A549 (cell line): ENCODE measurements at regions not wholly inside any gene's neighbourhood (a gene's known extent, or its start where the extent isn't known, plus 50 kb on each side); places are given as distances from the start of the nearest gene placed in this dataset.

Experiments used
- ATAC-seq, 2 experiments: fragments of 200-7000 bp in 1 of 2; fragments of >200 bp in 1 of 2; cut with Nextera tagmentation in 1 of 2; cut with Tn5 transposase in 1 of 2; 3 replicates each; pipeline versions ENCODE4 v1.8.0 to v1.9.1; 2018 to 2020; ENCODE audit warnings: mild to moderate bottlenecking in 1 of 2, moderate library complexity in 1 of 2
- CTCF ChIA-PET: fragments of 300-600 bp; sonication (Branson Sonifier 250); formaldehyde crosslinking; extraction: SDS; loops from one replicate; lab custom pipeline; 2021; ENCODE audit warnings: antibody characterized with exemption, inconsistent platforms; lab: Yijun Ruan, JAX
- POLR2A ChIA-PET: fragments of 350-600 bp; formaldehyde crosslinking; extraction: SDS; loops from one replicate; lab custom pipeline; 2021; ENCODE audit warnings: antibody characterized with exemption, inconsistent platforms; lab: Yijun Ruan, JAX
- DNase-seq, 2 experiments: peaks; one replicate each; pipeline versions ENCODE4 v3.0.0 to v3.0.0-alpha.2; 2011 to 2016; ENCODE audit warnings: low read depth in 1 of 2, low spot score in 1 of 2
- FAIRE-seq: peaks from 2 replicates; lab custom pipeline; 2011; peaks lifted over from hg19 to GRCh38; lab: Jason Lieb, UNC
- H3K27ac ChIP-seq, 2 experiments: fragments of >200 bp; sonication (Bioruptor Twin); formaldehyde crosslinking; 3 replicates each; pipeline ENCODE4 v1.5.1; 2016 to 2017
- H3K4me1 ChIP-seq: fragments of >200 bp; sonication (Bioruptor Twin); formaldehyde crosslinking; 3 replicates; pipeline ENCODE4 v1.6.1; 2016
- H3K4me2 ChIP-seq: fragments of >200 bp; sonication (Bioruptor Twin); formaldehyde crosslinking; 3 replicates; pipeline ENCODE4 v1.6.1; 2016
- H3K4me3 ChIP-seq: fragments of >200 bp; sonication (Bioruptor Twin); formaldehyde crosslinking; 3 replicates; pipeline ENCODE4 v1.5.1; 2016
- H3K9me3 ChIP-seq: fragments of >200 bp; sonication (Bioruptor Twin); formaldehyde crosslinking; 3 replicates; pipeline ENCODE4 v1.6.1; 2016
- CHD4 ChIP-seq: fragments of 200-600 bp; sonication (generic); IDR thresholded peaks from 2 replicates; pipeline ENCODE4 v1.6.1; 2016; ENCODE audit warnings: antibody characterized with exemption, mild to moderate bottlenecking, borderline replicate concordance
- EHF ChIP-seq: fragments of 250-450 bp; sonication (Bioruptor Pico); IDR thresholded peaks from 2 replicates; pipeline ENCODE4 v1.5.0; 2020; ENCODE audit warnings: mild to moderate bottlenecking
- FOSB ChIP-seq: fragments of 250-450 bp; sonication (Bioruptor Pico); IDR thresholded peaks from 2 replicates; pipeline ENCODE4 v1.5.0; 2020; ENCODE audit warnings: mild to moderate bottlenecking, moderate library complexity
- FOSL2 ChIP-seq, 2 experiments: fragments of 450-650 bp in 1 of 2; fragments of >200 bp in 1 of 2; sonication (Bioruptor Twin) in 1 of 2; formaldehyde crosslinking; IDR thresholded peaks; 2 replicates each; pipeline versions ENCODE4 v1.5.0 to v1.6.1; 2016 to 2020; ENCODE audit warnings: mild to moderate bottlenecking in 1 of 2, moderate library complexity in 1 of 2
- GATA3 ChIP-seq: IDR thresholded peaks from 2 replicates; pipeline ENCODE4 v1.6.1; 2012; ENCODE audit warnings: borderline replicate concordance
- JUN ChIP-seq, 2 experiments: fragments of >200 bp; sonication (Bioruptor Twin); formaldehyde crosslinking; IDR thresholded peaks; 2 replicates in 1 of 2; 3 replicates in 1 of 2; pipeline ENCODE4 v1.6.1; 2016 to 2017
- MAFK ChIP-seq: fragments of 450-650 bp; IDR thresholded peaks from 2 replicates; pipeline ENCODE4 v1.6.1; 2014; ENCODE audit not compliant: partially characterized antibody
- MAZ ChIP-seq: fragments of 150-350 bp; IDR thresholded peaks from 2 replicates; pipeline ENCODE4 v1.6.1; 2014; ENCODE audit warnings: antibody characterized with exemption, low read depth, low read length, borderline replicate concordance
- NPAS2 ChIP-seq: fragments of 250-450 bp; sonication (Bioruptor Pico); IDR thresholded peaks from 2 replicates; pipeline ENCODE4 v1.8.0; 2022; ENCODE audit warnings: mild to moderate bottlenecking, moderate library complexity, borderline replicate concordance
- POLR2A ChIP-seq: IDR thresholded peaks from 2 replicates; pipeline ENCODE4 v1.6.1; 2012; ENCODE audit warnings: mild to moderate bottlenecking, low read length
- POLR2AphosphoS2 ChIP-seq: conservative IDR thresholded peaks from 2 replicates; pipeline ENCODE4 v1.6.1; 2012; ENCODE audit warnings: low read length, improper control_type of control experiment, inconsistent platforms
- RAD21 ChIP-seq, 2 experiments: fragments of >200 bp in 1 of 2; sonication (Bioruptor Twin) in 1 of 2; formaldehyde crosslinking in 1 of 2; IDR thresholded peaks in 1 of 2; conservative IDR thresholded peaks in 1 of 2; 2 replicates in 1 of 2; 3 replicates in 1 of 2; pipeline ENCODE4 v1.6.1; 2012 to 2018; ENCODE audit warnings: inconsistent platforms in 1 of 2
- RFX5 ChIP-seq: fragments of 450-650 bp; IDR thresholded peaks from 2 replicates; pipeline ENCODE4 v1.7.1; 2014; ENCODE audit warnings: antibody characterized with exemption, mild to moderate bottlenecking, moderate library complexity
- RNF2 ChIP-seq: fragments of 200-600 bp; sonication (generic); IDR thresholded peaks from 2 replicates; pipeline ENCODE4 v1.6.1; 2016; ENCODE audit warnings: low read depth, mild to moderate bottlenecking, antibody characterized with exemption, moderate library complexity, borderline replicate concordance
- SREBF2 ChIP-seq: fragments of 450-650 bp; IDR thresholded peaks from 2 replicates; pipeline ENCODE4 v1.6.1; 2014; ENCODE audit warnings: mild to moderate bottlenecking, moderate library complexity
- TFCP2L1 ChIP-seq: fragments of 250-450 bp; sonication (Bioruptor Pico); IDR thresholded peaks from 2 replicates; pipeline ENCODE4 v1.5.0; 2021; ENCODE audit warnings: mild to moderate bottlenecking
- ZSCAN20 ChIP-seq: fragments of 250-450 bp; sonication (Bioruptor Pico); IDR thresholded peaks from 2 replicates; pipeline ENCODE4 v1.8.0; 2022; ENCODE audit warnings: mild to moderate bottlenecking, moderate library complexity
- WGBS: methylation state at CpG from one replicate; pipeline ENCODE4 v1.1.6; 2017; ENCODE audit errors: missing lambda C conversion rate; 5-methylcytosine and 5-hydroxymethylcytosine counted together
- TF ChIP-seq, protein P1 (sequence below): fragments of 250-450 bp; sonication (Bioruptor Pico); IDR thresholded peaks from 2 replicates; pipeline ENCODE4 v1.5.0; 2021; ENCODE audit warnings: mild to moderate bottlenecking, moderate library complexity, borderline replicate concordance
- TF ChIP-seq, protein P2 (sequence below): IDR thresholded peaks from 2 replicates; pipeline ENCODE4 v1.6.1; 2012
- TF ChIP-seq, protein P3 (sequence below): fragments of 200-600 bp; sonication (generic); IDR thresholded peaks from 2 replicates; pipeline ENCODE4 v1.6.1; 2016; ENCODE audit warnings: antibody characterized with exemption, mild to moderate bottlenecking, moderate library complexity
- TF ChIP-seq, protein P4 (sequence below): fragments of >200 bp; sonication (Bioruptor Twin); formaldehyde crosslinking; IDR thresholded peaks from 3 replicates; pipeline ENCODE4 v1.5.1; 2016

DNA sequence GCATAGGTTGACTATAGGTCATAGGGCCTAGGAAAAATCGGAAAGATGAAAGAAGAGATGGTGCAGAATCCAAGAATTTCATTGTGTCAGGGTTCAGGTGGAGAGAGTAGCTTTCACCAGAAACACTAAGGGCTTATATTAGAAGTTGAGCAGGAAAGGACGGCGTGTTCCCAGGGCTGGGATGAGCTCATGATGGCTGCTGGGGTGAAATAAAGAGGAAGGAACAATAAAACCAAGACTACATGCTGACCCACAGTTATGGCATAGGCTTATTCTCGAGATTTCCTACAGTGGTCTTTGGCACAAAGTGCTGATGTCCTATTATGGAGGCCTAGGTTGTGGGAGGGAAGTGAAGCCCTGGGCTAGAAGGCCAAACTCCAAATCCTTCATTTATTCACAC lies 195.8 kb downstream of the PTEN start:
- ChIA-PET CTCF (interaction anchor here (0.6 to 1.6 kb wide), 4 partner anchors 11 to 331 kb away, joined by 3 read pairs; no protein-coding TSS in a partner anchor), POLR2A (no interaction called here)
- peaks cover 10% of the 10 kb centered on the region; the same call in 2 of the 3 replicates for H3K4me1 ChIP-seq
- WGBS: 51% methylated on average over 4 of the region's 4 CpGs
- ATAC-seq: no peak
- H3K4me3 ChIP-seq: no peak overlapping the region
- H3K4me2 ChIP-seq: no peak overlapping the region
- no peak for FAIRE-seq
- no peak for DNase-seq
- no peaks in the 10 kb centered on the region for H3K9me3 ChIP-seq
- TF ChIP-seq, protein P1, sequence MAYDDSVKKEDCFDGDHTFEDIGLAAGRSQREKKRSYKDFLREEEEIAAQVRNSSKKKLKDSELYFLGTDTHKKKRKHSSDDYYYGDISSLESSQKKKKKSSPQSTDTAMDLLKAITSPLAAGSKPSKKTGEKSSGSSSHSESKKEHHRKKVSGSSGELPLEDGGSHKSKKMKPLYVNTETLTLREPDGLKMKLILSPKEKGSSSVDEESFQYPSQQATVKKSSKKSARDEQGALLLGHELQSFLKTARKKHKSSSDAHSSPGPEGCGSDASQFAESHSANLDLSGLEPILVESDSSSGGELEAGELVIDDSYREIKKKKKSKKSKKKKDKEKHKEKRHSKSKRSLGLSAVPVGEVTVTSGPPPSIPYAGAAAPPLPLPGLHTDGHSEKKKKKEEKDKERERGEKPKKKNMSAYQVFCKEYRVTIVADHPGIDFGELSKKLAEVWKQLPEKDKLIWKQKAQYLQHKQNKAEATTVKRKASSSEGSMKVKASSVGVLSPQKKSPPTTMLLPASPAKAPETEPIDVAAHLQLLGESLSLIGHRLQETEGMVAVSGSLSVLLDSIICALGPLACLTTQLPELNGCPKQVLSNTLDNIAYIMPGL (CRISPR knock-in tag): no peak
- TF ChIP-seq RAD21 (conservative IDR thresholded peaks at IDR 0.05 in 1 of 2, IDR thresholded peaks at IDR 0.05 in 1 of 2): no peak
- no peak for TF ChIP-seq CHD4
- TF ChIP-seq RNF2: no peak
- TF ChIP-seq FOSB (CRISPR knock-in tag): no peak
- H3K27ac ChIP-seq: no peak overlapping the region

DNA sequence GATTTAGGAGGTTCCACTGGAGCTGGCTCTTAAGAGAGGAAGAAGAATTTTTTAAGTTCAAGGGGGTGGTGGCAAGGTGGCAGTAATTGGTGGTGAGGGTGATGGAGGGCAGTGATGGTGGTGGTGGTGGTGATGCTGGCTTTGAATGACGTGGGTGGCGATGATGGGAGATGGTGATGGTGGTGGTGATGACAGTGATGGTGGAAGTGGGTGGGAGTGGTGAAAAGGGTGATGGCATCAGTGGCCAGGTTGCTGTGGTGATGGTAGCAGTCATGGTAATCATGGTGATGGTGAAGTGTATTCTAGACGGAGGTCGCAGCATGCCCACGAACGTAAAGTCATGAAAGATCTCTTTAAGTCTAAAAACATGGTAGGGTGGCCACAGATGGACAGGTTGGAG lies 197.3 kb downstream of the PTEN start:
- no peak for DNase-seq
- no peak for FAIRE-seq
- TF ChIP-seq GATA3 (no peak), POLR2A (no peak), ZSCAN20 (CRISPR knock-in tag) (no peak)
- Histone ChIP-seq H3K4me3 (no peak overlapping the region), H3K9me3 (no peaks in the 10 kb centered on the region), H3K27ac (no peak overlapping the region), H3K4me2 (no peak overlapping the region), H3K4me1 (peaks cover 10% of the 10 kb centered on the region; the same call in 2 of the 3 replicates)
- whole genome bisulfite sequencing: 93% methylated on average over 6 of the region's 6 CpGs
- ChIA-PET CTCF (no interaction called here), POLR2A (no interaction called here)
- ATAC-seq: no peak

DNA sequence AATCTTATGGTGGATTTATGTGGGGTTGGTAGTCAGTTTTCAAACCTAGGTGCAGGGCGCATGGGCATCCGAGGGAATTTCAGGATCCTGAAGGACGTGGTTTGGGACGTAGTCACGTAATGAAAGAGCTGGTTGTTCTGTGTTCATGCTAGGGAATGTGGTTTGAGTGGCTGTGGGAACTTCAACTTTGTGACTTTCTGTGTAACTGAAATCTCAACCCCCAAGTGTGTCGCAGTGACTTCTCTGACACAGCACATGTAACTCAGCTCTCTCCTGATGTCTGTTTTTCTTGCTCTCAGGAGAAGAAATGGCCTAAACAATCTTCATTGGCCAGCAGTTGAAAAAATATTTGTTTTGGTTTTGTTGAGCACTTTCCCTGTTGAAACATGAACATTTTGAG lies 199.0 kb downstream of the PTEN start:
- CTCF ChIA-PET: interaction anchor here (1.4 to 1.5 kb wide), 2 partner anchors 8 to 59 kb away, joined by 3 read pairs; no protein-coding TSS in a partner anchor
- DNase-seq (no peak), FAIRE-seq (no peak), ATAC-seq (no peak)
- Histone ChIP-seq H3K27ac (peak overlapping the region in 1 of 2 experiments; percentile 30; a peak in 3 of 6 replicates), H3K9me3 (no peaks in the 10 kb centered on the region), H3K4me1 (peaks cover 10% of the 10 kb centered on the region; the same call in 2 of the 3 replicates), H3K4me3 (no peak overlapping the region), H3K4me2 (peak overlapping the region; percentile 25)
- POLR2A ChIA-PET: no interaction called here
- 78% methylated on average over 6 of the region's 6 CpGs for WGBS
- TF ChIP-seq, protein P2, sequence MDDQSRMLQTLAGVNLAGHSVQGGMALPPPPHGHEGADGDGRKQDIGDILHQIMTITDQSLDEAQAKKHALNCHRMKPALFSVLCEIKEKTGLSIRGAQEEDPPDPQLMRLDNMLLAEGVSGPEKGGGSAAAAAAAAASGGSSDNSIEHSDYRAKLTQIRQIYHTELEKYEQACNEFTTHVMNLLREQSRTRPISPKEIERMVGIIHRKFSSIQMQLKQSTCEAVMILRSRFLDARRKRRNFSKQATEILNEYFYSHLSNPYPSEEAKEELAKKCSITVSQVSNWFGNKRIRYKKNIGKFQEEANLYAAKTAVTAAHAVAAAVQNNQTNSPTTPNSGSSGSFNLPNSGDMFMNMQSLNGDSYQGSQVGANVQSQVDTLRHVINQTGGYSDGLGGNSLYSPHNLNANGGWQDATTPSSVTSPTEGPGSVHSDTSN: no peak
- TF ChIP-seq RFX5 (no peak), NPAS2 (CRISPR knock-in tag) (no peak), SREBF2 (no peak), MAFK (no peak), FOSL2 (IDR thresholded peaks at IDR 0.05) (no peak), FOSL2 (CRISPR knock-in tag; IDR thresholded peaks at IDR 0.05) (no peak), POLR2AphosphoS2 (no peak), MAZ (no peak), EHF (CRISPR knock-in tag) (no peak), JUN (IDR thresholded peaks at IDR 0.05) (no peak), TFCP2L1 (CRISPR knock-in tag) (no peak)
- TF ChIP-seq, protein P3, sequence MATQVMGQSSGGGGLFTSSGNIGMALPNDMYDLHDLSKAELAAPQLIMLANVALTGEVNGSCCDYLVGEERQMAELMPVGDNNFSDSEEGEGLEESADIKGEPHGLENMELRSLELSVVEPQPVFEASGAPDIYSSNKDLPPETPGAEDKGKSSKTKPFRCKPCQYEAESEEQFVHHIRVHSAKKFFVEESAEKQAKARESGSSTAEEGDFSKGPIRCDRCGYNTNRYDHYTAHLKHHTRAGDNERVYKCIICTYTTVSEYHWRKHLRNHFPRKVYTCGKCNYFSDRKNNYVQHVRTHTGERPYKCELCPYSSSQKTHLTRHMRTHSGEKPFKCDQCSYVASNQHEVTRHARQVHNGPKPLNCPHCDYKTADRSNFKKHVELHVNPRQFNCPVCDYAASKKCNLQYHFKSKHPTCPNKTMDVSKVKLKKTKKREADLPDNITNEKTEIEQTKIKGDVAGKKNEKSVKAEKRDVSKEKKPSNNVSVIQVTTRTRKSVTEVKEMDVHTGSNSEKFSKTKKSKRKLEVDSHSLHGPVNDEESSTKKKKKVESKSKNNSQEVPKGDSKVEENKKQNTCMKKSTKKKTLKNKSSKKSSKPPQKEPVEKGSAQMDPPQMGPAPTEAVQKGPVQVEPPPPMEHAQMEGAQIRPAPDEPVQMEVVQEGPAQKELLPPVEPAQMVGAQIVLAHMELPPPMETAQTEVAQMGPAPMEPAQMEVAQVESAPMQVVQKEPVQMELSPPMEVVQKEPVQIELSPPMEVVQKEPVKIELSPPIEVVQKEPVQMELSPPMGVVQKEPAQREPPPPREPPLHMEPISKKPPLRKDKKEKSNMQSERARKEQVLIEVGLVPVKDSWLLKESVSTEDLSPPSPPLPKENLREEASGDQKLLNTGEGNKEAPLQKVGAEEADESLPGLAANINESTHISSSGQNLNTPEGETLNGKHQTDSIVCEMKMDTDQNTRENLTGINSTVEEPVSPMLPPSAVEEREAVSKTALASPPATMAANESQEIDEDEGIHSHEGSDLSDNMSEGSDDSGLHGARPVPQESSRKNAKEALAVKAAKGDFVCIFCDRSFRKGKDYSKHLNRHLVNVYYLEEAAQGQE: no peak
- TF ChIP-seq, protein P1 (CRISPR knock-in tag): no peak
- TF ChIP-seq, protein P4, sequence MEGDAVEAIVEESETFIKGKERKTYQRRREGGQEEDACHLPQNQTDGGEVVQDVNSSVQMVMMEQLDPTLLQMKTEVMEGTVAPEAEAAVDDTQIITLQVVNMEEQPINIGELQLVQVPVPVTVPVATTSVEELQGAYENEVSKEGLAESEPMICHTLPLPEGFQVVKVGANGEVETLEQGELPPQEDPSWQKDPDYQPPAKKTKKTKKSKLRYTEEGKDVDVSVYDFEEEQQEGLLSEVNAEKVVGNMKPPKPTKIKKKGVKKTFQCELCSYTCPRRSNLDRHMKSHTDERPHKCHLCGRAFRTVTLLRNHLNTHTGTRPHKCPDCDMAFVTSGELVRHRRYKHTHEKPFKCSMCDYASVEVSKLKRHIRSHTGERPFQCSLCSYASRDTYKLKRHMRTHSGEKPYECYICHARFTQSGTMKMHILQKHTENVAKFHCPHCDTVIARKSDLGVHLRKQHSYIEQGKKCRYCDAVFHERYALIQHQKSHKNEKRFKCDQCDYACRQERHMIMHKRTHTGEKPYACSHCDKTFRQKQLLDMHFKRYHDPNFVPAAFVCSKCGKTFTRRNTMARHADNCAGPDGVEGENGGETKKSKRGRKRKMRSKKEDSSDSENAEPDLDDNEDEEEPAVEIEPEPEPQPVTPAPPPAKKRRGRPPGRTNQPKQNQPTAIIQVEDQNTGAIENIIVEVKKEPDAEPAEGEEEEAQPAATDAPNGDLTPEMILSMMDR: no peak
